ENCODE measurements at regions not wholly inside any gene's neighbourhood (a gene's known extent, or its start where the extent isn't known, plus 50 kb on each side); places are given as distances from the start of the nearest gene placed in this dataset.

DNA sequence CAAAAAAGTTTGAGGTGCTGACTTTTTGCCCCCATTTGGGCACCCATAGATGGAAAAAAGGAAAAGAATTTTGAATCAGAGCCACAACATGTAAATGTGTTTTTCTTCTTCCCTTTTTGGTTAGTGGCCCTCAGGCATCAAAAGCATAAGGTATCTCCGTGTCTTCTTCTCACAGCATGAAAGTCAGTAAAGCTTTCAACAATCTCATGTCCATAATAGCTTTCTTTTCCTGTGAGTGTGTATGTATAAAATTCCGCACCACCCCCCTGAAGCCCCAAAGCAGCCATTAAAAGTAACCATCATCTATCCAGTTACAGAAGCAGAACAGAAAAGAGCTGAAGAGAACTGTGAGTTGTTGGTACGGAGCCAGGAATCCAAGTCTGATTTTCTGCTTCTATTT lies 1539.7 kb upstream of the ACVR2A start:
- no peak for DNase-seq (ENCODE audit: low read depth in 2 of 2)

GRCh38 chr2:146301287-146301686 lies 1543.5 kb upstream of the ACVR2A start:
- no peak for DNase-seq (ENCODE audit: low read depth in 2 of 2)

- DNase-seq (ENCODE audit: low read depth in 2 of 2) = no peak
Observed at GRCh38 chr2:146295080-146295670, 1549.7 kb upstream of the ACVR2A start.

GRCh38 chr2:146287281-146287680 lies 1557.5 kb upstream of the ACVR2A start:
- DNase-seq (ENCODE audit: low read depth in 2 of 2) = no peak

DNA sequence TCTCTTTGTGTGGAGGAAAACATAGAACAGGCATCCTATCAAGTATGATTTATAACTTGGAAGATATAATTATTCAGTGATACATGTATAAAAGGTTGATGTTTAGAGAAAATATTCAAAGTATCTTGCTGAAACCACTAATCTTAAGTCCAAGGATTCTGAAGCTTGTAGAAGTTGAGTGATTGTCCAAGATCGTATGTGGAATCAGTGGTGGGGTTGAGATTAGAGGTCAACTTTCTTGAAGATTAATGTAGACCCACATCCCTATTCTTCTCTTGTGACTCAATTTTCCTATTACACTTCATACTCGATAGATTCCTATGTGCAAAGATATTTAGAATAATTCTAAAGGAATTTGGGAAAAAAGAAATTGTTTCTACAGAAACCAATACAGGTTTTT lies 1565.9 kb upstream of the ACVR2A start:
- no peak for DNase-seq (ENCODE audit: low read depth in 2 of 2)

DNA sequence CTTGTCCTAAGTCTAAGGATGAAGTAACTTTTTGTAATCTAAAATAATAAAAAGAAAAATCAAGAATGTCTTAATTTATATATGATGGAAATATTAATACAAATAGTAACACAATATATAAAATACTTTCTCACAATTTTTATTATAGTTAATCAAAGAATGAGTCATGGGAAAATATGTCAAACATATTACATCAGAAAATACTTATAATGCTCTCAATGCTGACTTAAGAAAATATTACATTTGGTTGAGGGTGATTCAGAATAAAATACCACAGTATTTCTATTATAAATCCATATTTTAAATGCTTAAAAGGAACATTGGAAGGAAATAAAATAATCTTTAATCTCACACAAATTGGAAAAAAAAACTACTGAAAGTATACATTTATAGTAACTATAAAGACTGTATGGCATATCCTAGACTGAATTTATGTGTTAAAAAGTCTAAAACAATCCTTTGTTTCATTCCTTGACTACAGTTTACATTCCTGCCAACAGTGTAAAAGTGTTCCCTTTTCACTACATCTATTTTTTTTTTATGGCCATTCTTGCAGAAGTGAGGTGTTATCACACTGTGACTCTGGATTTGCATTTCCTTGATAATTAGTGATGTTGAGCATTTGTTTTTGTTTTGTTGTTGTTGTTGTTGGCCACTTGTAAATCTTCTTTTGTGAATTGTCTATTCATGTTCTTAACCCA lies 1573.5 kb upstream of the ACVR2A start:
- DNase-seq (ENCODE audit: low read depth in 2 of 2) = no peak

- DNase-seq (ENCODE audit: low read depth in 2 of 2) = no peak
Observed at GRCh38 chr2:146270618-146271017, 1574.2 kb upstream of the ACVR2A start.

DNA sequence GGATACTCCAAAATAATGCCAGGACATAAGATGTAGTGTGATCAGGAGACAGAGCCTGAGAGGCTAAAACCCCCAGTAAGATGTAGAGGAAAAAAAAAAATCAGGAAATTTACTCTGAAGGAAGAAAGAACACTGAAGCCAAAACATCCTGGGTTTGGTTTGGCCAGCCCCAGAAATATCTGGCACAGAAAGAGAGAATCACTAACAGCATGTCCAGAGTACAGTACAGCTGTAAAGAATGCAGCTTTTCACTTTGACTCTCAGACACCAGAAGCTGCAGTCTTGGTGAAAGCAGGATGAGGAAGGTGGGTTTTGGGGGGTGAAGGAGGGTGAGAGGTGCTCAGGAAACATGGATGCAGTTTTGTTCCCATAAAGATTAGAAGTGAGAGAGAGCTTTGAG lies 1577.7 kb upstream of the ACVR2A start:
- no peak for DNase-seq (ENCODE audit: low read depth in 2 of 2)

- DNase-seq (ENCODE audit: low read depth in 2 of 2) = no peak
Observed at GRCh38 chr2:146265656-146266055, 1579.2 kb upstream of the ACVR2A start.

GRCh38 chr2:146262606-146263005 lies 1582.2 kb upstream of the ACVR2A start:
- no peak for DNase-seq (ENCODE audit: low read depth in 2 of 2)

GRCh38 chr2:146260551-146260950 lies 1584.3 kb upstream of the ACVR2A start:
- no peak for DNase-seq (ENCODE audit: low read depth in 2 of 2)

DNA sequence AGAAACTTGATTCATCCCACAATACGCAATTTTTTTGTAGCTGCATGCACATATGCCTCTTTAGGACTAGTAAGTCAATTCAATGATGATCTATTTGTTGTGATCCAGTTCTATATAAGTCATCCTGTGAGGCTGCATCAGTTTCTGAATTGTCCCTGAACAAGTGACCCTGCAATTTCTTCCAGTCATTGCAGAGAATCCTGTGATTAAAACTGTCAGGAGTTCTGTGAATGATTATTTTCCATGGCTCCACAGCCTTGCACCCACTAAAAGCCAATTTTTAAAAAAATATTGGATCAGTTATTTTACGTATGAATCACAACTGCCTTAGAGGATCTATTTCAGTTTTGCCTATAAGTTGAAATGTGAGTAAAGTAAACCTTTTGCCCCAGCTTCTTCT lies 1585.0 kb upstream of the ACVR2A start:
- DNase-seq (ENCODE audit: low read depth in 2 of 2) = no peak

GRCh38 chr2:146258071-146258470 lies 1586.8 kb upstream of the ACVR2A start:
- DNase-seq (ENCODE audit: low read depth in 2 of 2) = no peak

DNA sequence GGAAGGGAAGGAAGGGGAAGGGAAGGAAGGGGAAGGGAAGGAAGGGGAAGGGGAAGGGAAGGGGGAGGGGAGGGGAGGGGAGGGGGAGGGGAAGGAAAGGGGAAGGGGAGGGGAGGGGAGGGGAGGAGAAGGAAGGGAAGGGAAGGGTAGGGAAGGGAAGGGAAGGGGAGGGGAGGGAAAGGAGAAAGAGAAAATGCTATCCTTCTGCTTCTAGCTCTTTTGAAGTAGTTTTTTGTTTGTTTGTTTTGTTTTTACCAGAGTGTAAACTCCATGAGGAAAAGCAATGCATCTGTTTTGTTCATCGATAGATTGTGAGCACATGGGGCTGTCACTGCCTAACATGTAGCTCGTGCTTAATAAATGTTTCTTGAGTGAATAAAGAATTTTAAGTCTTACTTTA lies 1592.7 kb upstream of the ACVR2A start:
- no peak for DNase-seq (ENCODE audit: low read depth in 2 of 2)

DNA sequence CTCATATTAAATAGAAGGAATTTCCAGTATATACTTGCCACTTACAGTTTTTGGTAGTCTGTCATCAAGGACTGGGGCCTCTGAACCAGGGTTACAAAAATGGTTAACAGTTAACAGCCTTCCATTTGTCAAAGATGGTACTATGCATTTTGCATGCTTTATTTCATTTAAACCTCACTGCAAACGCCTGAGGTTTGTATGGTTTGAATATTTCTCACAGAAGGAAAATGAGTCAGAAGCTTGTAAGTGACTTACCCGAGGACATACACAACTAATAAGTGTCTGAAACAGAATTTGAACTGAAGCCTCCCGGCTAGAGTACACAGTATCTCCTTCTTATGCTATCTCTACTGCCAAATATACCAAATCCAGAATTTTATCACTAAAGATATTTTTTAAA lies 1593.5 kb upstream of the ACVR2A start:
- DNase-seq (ENCODE audit: low read depth in 2 of 2) = no peak

DNA sequence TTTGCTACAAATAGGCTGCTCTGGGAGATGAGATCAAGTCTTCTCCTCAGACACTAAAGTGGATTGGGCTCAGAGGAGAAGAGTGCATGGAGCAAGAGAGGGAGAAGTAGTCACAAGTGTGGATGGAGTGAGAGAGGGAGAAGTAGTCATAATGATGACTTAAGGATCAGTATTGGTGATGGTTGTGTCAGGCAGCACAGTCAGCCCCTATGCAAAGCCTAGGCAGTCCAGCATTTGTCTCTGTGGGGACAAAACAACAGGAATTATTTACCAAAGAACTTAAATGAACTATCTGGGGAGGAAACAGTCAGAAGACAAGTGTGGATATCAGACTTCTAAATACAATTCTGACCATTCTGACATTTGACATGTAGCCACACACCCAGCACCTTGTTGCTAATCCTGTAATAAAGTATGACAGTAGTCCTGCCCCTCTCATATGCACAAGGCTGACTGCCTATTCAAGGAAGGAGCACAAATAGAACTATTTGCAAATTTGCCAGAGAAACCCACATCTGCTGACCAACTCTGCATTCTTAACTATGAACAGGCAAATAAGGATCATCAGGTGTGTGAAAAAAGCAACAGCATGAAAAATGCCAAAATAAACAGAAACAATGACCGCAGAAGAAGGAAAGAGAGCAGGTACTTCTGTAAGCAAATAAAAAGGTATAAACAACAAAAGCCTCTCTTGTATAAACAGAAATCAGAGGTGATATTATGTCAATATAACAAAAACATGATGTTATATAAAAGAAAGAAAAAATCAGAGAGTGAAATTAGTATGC lies 1597.9 kb upstream of the ACVR2A start:
- DNase-seq (ENCODE audit: low read depth in 2 of 2) = no peak

DNA sequence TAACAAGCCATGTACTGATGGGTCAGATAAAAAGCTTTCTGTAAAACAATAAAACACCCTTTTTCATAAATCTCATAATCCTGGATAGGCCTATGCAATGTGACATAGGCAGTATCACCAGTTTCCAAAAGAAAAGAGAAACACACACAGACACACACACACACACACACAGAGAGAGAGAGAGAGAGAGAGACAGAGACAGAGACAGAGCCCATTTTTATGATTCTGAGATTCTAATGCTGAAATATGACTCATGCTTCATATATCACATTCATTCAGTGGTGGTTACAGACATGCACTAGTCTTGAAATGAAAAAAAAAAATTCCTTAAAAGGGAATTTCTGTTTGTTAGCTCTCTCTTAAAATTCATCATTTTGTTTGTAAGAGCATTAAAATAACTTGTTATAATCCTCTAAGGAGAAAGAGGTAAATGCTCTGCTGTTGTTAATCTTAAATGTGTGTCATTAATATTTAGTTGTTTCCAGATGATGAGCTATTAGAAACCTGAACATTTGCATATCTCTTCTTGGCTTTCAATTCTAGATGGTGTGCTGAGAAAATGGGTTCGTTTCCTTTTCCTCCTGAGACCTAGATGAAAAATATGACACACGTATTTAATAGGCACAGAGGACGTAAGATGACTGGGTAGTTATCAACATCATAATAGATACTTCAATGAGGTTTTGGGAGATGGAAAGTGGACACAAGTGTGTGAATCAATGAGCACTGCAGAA lies 1598.7 kb upstream of the ACVR2A start:
- DNase-seq (ENCODE audit: low read depth in 2 of 2) = no peak

DNA sequence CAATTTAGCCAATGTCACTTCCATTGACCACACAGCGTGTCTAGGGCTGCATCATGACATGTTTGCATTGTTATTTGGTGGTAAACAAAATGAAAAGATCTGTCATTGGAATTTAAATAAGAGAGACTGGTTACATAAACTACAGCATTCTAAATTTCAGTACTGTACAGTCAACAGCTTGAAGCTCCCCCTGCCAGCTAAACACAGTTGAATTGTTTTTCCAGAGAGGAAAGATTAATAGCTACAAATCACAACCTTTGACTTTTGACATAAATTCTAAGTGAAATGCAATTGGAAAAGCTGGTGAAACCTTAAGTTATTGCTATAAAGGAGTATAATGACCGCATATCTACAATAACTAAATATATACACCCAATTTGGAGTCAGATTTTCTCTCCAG lies 1600.0 kb upstream of the ACVR2A start:
- no peak for DNase-seq (ENCODE audit: low read depth in 2 of 2)

GRCh38 chr2:146244131-146244530 lies 1600.7 kb upstream of the ACVR2A start:
- DNase-seq (ENCODE audit: low read depth in 2 of 2) = no peak

DNA sequence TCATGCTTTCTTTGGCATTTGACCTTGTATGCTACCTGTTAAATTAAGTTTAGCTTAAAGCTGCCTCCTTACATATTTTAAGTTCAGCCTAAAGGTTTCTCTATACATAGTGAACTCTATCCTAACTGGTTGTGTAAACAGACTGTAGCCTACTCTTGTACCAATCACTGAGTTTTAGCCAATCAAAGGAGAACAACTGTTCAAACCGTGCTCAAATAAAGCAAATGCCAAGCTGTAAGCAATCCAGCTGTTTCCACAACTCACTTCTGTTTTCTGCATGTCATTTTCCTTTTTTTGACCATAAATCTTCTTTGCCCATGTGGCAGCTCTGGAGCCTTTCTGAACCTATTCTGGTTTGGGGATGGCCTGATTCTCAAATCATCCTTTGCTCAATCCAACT lies 1603.8 kb upstream of the ACVR2A start:
- no peak for DNase-seq (ENCODE audit: low read depth in 2 of 2)

DNA sequence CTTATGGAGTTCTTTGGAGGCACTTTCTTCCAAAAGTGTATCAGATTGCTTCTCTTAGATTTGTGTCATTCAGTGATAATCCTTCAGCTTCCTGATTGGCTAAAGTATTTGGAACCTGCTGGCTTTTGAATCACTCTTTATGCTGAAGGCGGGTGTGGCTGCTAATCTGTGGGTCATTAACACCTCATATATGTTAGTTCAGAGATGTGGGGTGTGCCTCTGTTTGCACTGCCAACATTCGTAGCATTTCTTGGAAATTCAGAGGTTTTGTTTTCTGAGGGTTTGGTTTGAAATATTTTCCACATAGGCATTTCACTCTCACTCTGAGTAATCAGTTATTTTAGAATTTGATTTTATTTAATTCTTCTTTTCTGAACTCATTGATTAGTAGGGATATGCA lies 1604.4 kb upstream of the ACVR2A start:
- no peak for DNase-seq (ENCODE audit: low read depth in 2 of 2)

GRCh38 chr2:146239392-146240135 lies 1605.3 kb upstream of the ACVR2A start:
- no peak for DNase-seq (ENCODE audit: low read depth in 2 of 2)
